Endothelial cell of umbilical vein (primary cell): ENCODE measurements at regions not wholly inside any gene's neighbourhood (a gene's known extent, or its start where the extent isn't known, plus 50 kb on each side); places are given as distances from the start of the nearest gene placed in this dataset.

Source experiments
- BruUV-seq: library from RNA; stranded (reverse); fragments of 400-500 nt; replicated peaks from 2 replicates; lab custom pipeline; 2021; lab: Mats Ljungman, UMichigan
- CTCF ChIA-PET: fragments of 300-600, 350-600 bp; sonication (Branson Sonifier 250); formaldehyde crosslinking; loops from one replicate; lab custom pipeline; 2021; ENCODE audit warnings: antibody characterized with exemption, inconsistent platforms; lab: Charles Lee
- POLR2A ChIA-PET: fragments of 300-600, 350-600 bp; sonication (Branson Sonifier 250); formaldehyde crosslinking; loops from one replicate; lab custom pipeline; 2021; ENCODE audit warnings: antibody characterized with exemption, inconsistent platforms; lab: Charles Lee
- DNase-seq: peaks from one replicate; pipeline ENCODE4 v3.0.0-alpha.2; 2011; ENCODE audit warnings: low read depth, low spot score
- FAIRE-seq: peaks from 2 replicates; lab custom pipeline; 2011; peaks lifted over from hg19 to GRCh38; lab: Jason Lieb, UNC
- H2AFZ ChIP-seq: 2 replicates; pipeline ENCODE4 v1.6.0; 2012; ENCODE audit warnings: low read depth, low read length, control low read depth, inconsistent platforms
- H3K27ac ChIP-seq: 2 replicates; pipeline ENCODE4 v1.5.1; 2011; ENCODE audit warnings: low read depth, mild to moderate bottlenecking, control low read depth, low read length, moderate library complexity; ENCODE audit not compliant: insufficient read depth
- H3K27me3 ChIP-seq, 2 experiments: 2 replicates each; pipeline versions ENCODE4 v1.6.0 to v1.6.1; 2011; ENCODE audit warnings: low read length in 2 of 2, mixed read lengths in 1 of 2; ENCODE audit not compliant: control insufficient read depth in 2 of 2, insufficient read depth in 2 of 2
- H3K36me3 ChIP-seq, 2 experiments: 2 replicates in 1 of 2; 3 replicates in 1 of 2; pipeline ENCODE4 v1.5.1; 2011; ENCODE audit warnings: low read length in 2 of 2, mild to moderate bottlenecking in 1 of 2, moderate library complexity in 1 of 2; ENCODE audit not compliant: control insufficient read depth in 2 of 2, insufficient read depth in 2 of 2; ENCODE audit errors: extremely low read depth in 1 of 2
- H3K4me1 ChIP-seq: 3 replicates; pipeline ENCODE4 v1.5.1; 2011; ENCODE audit warnings: mild to moderate bottlenecking, low read length; ENCODE audit not compliant: control insufficient read depth, insufficient read depth; ENCODE audit errors: extremely low read depth
- H3K4me2 ChIP-seq: 2 replicates; pipeline ENCODE4 v1.6.1; 2011; ENCODE audit warnings: low read length, control low read depth, mixed read lengths; ENCODE audit not compliant: insufficient read depth
- H3K4me3 ChIP-seq, 3 experiments: fragments of 200-600 bp in 1 of 3; sonication (generic), shearing (Covaris generic) in 1 of 3; replicated peaks in 1 of 3; 2 replicates each; pipeline ENCODE4 v1.5.1; 2011 to 2016; ENCODE audit warnings: control low read depth in 3 of 3, low read length in 3 of 3, mild to moderate bottlenecking in 2 of 3, inconsistent platforms in 1 of 3, low read depth in 1 of 3, moderate library complexity in 1 of 3; ENCODE audit not compliant: insufficient read depth in 1 of 3
- H3K79me2 ChIP-seq: 2 replicates; pipeline ENCODE4 v1.6.0; 2012; ENCODE audit warnings: low read length, inconsistent platforms; ENCODE audit not compliant: control insufficient read depth, insufficient read depth
- H3K9ac ChIP-seq: replicated peaks from 2 replicates; pipeline ENCODE3; 2011; ENCODE audit warnings: low read length, control low read depth; ENCODE audit not compliant: insufficient read depth; ENCODE audit errors: extremely low read depth
- H3K9me1 ChIP-seq: replicated peaks from 3 replicates; pipeline ENCODE4 v1.6.0; 2011; ENCODE audit warnings: mild to moderate bottlenecking, low read length; ENCODE audit not compliant: control insufficient read depth, insufficient read depth; ENCODE audit errors: extremely low read depth
- H3K9me3 ChIP-seq: replicated peaks from 2 replicates; pipeline ENCODE4 v1.5.1; 2012; ENCODE audit warnings: low read length, inconsistent platforms; ENCODE audit not compliant: control insufficient read depth, insufficient read depth
- H4K20me1 ChIP-seq: replicated peaks from 2 replicates; pipeline ENCODE3; 2011; ENCODE audit warnings: mild to moderate bottlenecking, low read length; ENCODE audit not compliant: control insufficient read depth, insufficient read depth; ENCODE audit errors: extremely low read depth
- EZH2 ChIP-seq: IDR thresholded peaks from 2 replicates; pipeline ENCODE4 v1.6.1; 2012; ENCODE audit warnings: borderline replicate concordance, low read depth, mild to moderate bottlenecking, moderate library complexity, low read length, inconsistent platforms; ENCODE audit not compliant: severe bottlenecking
- FOS ChIP-seq: IDR thresholded peaks from 2 replicates; pipeline ENCODE4 v1.6.1; 2011; ENCODE audit warnings: mild to moderate bottlenecking, low read length, moderate library complexity, borderline replicate concordance; ENCODE audit not compliant: insufficient read depth
- GATA2 ChIP-seq: IDR thresholded peaks from 2 replicates; pipeline ENCODE4 v1.7.0; 2011; ENCODE audit warnings: low read depth, mild to moderate bottlenecking, moderate library complexity, mixed read lengths, low read length; ENCODE audit not compliant: insufficient read length, insufficient read depth
- JUN ChIP-seq: IDR thresholded peaks from 2 replicates; pipeline ENCODE4 v1.6.1; 2011; ENCODE audit warnings: borderline replicate concordance, low read depth; ENCODE audit not compliant: insufficient read length, insufficient read depth
- MYC ChIP-seq: IDR thresholded peaks from one replicate; pipeline ENCODE4 v1.6.1; 2011; ENCODE audit warnings: mild to moderate bottlenecking, low read depth, low read length
- POLR2A ChIP-seq: IDR thresholded peaks from 2 replicates; pipeline ENCODE4 v1.6.1; 2012; ENCODE audit warnings: low read depth, mild to moderate bottlenecking, control low read depth, low read length
- POLR2AphosphoS5 ChIP-seq: IDR thresholded peaks from 2 replicates; pipeline ENCODE4 v1.6.1; 2012; ENCODE audit warnings: low read depth, mild to moderate bottlenecking, control low read depth, low read length, moderate library complexity; ENCODE audit not compliant: insufficient read depth
- dilution Hi-C: fragments of 300-500 bp; cut with MboI; formaldehyde crosslinking; loops from one replicate; pipeline ENCODE4 v1.15.0; 2019; ENCODE audit warnings: low sequenced_read_pairs; ENCODE audit not compliant: extremely low pct_ligation_motif_present
- intact Hi-C: fragments of 100-400 bp; cut with micrococcal nuclease; formaldehyde crosslinking; loops from one replicate; pipeline ENCODE4 v1.10.0; 2022
- TF ChIP-seq, protein P1 (sequence below), 2 donors: IDR thresholded peaks; 1 replicate in 1 of 2; 2 replicates in 1 of 2; pipeline ENCODE4 v1.5.1; 2011; ENCODE audit warnings: low read length in 2 of 2, mild to moderate bottlenecking in 2 of 2, moderate library complexity in 2 of 2, control low read depth in 1 of 2, inconsistent platforms in 1 of 2, low read depth in 1 of 2; ENCODE audit not compliant: insufficient read depth in 1 of 2; ENCODE audit errors: extremely low read depth in 1 of 2
- TF ChIP-seq, protein P2 (sequence below): IDR thresholded peaks from 2 replicates; pipeline ENCODE4 v1.6.1; 2011; ENCODE audit not compliant: insufficient read depth, insufficient read length

DNA sequence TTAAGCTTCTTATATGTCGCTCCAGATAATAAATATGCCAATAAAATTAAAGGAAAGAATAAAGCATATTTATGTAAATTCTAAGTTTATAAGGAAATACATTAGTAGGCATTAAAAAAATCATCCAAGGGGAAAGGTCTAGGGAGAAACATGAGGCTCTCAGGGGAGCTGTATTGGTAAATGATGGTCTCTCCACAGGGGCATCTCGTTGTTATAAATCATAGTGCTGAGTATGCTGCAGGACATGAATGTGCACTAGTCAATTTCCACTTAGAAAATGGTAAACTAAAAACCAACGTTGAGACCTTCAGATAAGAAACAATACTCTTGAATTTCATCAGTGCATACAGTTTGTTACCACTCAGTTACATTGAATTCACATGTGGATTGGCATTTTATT lies 194.0 kb upstream of the AHR start:
- ChIA-PET POLR2A (no interaction called here), CTCF (interaction anchor here (0.6 to 1.6 kb wide), 5 partner anchors 8 to 197 kb away, joined by 3 to 7 read pairs (median 4); no protein-coding TSS in a partner anchor)
- DNase-seq (no peak), FAIRE-seq (no peak)
- dilution Hi-C loops (no loop called here), intact Hi-C loops (no loop called here)
- Histone ChIP-seq H3K9me3 (no peaks in the 10 kb centered on the region), H3K79me2 (no peaks in the 10 kb centered on the region), H2AFZ (no peak overlapping the region), H3K4me1 (no peaks in the 10 kb centered on the region), H3K9ac (no peak overlapping the region), H4K20me1 (no peaks in the 10 kb centered on the region), H3K4me3 (no peak overlapping the region), H3K9me1 (no peaks in the 10 kb centered on the region), H3K4me2 (no peak overlapping the region), H3K27me3 (no peaks in the 10 kb centered on the region), H3K36me3 (no peaks in the 10 kb centered on the region), H3K27ac (no peak overlapping the region)
- no TSS peak for BruUV-seq
- TF ChIP-seq EZH2 (no peak), POLR2AphosphoS5 (no peak), POLR2A (no peak), FOS (no peak), JUN (no peak), MYC (no peak), GATA2 (no peak)
- TF ChIP-seq, protein P1, sequence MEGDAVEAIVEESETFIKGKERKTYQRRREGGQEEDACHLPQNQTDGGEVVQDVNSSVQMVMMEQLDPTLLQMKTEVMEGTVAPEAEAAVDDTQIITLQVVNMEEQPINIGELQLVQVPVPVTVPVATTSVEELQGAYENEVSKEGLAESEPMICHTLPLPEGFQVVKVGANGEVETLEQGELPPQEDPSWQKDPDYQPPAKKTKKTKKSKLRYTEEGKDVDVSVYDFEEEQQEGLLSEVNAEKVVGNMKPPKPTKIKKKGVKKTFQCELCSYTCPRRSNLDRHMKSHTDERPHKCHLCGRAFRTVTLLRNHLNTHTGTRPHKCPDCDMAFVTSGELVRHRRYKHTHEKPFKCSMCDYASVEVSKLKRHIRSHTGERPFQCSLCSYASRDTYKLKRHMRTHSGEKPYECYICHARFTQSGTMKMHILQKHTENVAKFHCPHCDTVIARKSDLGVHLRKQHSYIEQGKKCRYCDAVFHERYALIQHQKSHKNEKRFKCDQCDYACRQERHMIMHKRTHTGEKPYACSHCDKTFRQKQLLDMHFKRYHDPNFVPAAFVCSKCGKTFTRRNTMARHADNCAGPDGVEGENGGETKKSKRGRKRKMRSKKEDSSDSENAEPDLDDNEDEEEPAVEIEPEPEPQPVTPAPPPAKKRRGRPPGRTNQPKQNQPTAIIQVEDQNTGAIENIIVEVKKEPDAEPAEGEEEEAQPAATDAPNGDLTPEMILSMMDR (IDR thresholded peaks at IDR 0.05; ENCODE audit: extremely low read depth in 1 of 2, insufficient read depth in 1 of 2, low read depth in 1 of 2, low read length in 2 of 2) = no peak
- TF ChIP-seq, protein P2, sequence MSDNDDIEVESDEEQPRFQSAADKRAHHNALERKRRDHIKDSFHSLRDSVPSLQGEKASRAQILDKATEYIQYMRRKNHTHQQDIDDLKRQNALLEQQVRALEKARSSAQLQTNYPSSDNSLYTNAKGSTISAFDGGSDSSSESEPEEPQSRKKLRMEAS = no peak
